ENCODE measurements at regions not wholly inside any gene's neighbourhood (a gene's known extent, or its start where the extent isn't known, plus 50 kb on each side); places are given as distances from the start of the nearest gene placed in this dataset.

- ChIA-PET POLR2A (no interaction called here), CTCF (interaction anchor here in 1 of 2 donors (1.0 kb wide), 1 partner anchor 11 kb away, joined by 3 read pairs; no protein-coding TSS in a partner anchor)
- Mint-ChIP-seq H3K4me1 (peaks cover 0 to 5% (median 3%) of the 10 kb centered on the region in 3 donors), H3K4me3 (no peak overlapping the region), H3K36me3 (no peaks in the 10 kb centered on the region), H3K9me3 (no peaks in the 10 kb centered on the region), H3K27ac (no peak overlapping the region), H3K27me3 (peaks cover 19 to 24% of the 10 kb centered on the region in 2 donors)
- no peaks in the 10 kb centered on the region for H3K9me3 ChIP-seq
- H3K36me3 ChIP-seq (ENCODE audit: control insufficient read depth in 2 of 2, extremely low read depth in 1 of 2, insufficient read depth in 1 of 2, low read length in 1 of 2): no peaks in the 10 kb centered on the region
- 97% methylated on average over 5 of the region's 8 CpGs for WGBS (ENCODE audit: insufficient coverage)
- H3K27me3 ChIP-seq (replicated peaks in 1 of 2; ENCODE audit: control insufficient read depth in 2 of 2, extremely low read depth in 1 of 2, insufficient read depth in 2 of 2, low read length in 1 of 2): peaks cover 0 to 11% of the 10 kb centered on the region in 2 experiments
- H3K27ac ChIP-seq (ENCODE audit: low read length): no peak overlapping the region
- no peaks in the 10 kb centered on the region for H3K4me1 ChIP-seq (ENCODE audit: control insufficient read depth in 1 of 2, extremely low read depth in 1 of 2, insufficient read depth in 2 of 2, low read length in 2 of 2)
- no peak for DNase-seq
- H3K4me3 ChIP-seq (ENCODE audit: control insufficient read depth in 1 of 2, extremely low read depth in 1 of 2, low read length in 1 of 2): no peak overlapping the region
- ATAC-seq (replicated peaks in 1 of 4): no peak
These were observed 261.1 kb upstream of the CITED2 start for GRCh38 chr6:139635401-139636130.

GRCh38 chr6:139632840-139633239 lies 258.4 kb upstream of the CITED2 start:
- CTCF ChIA-PET: interaction anchor here in 1 of 2 donors (0.7 kb wide), 1 partner anchor 312 kb away, joined by 3 read pairs; no protein-coding TSS in a partner anchor

DNA sequence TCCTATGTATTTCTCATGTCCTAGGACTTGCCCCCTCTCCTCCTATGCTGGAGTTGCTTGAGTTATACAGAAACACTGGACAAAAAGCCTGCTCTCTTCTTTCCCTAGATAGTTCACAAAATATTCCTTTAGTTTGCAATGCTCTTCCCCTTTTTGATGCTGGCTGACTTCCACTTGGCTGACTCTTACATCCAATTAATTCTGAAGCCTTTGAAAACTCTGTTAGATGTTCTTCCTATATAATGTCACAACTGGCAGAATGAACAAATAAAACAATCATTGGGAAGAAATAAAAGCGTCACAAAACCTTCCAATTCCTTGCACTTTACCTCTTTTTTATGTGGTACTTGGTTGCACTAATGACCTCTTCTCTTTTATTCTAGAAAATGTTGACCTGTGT lies 253.8 kb upstream of the CITED2 start:
- no CpG with 5 or more reads among the region's 1 CpG for WGBS (ENCODE audit: insufficient coverage)
- Mint-ChIP-seq H3K9me3 (no peaks in the 10 kb centered on the region), H3K4me1 (peaks cover 0 to 5% (median 5%) of the 10 kb centered on the region in 3 donors), H3K27ac (no peak overlapping the region), H3K4me3 (no peak overlapping the region), H3K36me3 (no peaks in the 10 kb centered on the region), H3K27me3 (peaks cover 2 to 20% of the 10 kb centered on the region in 2 donors)
- H3K27me3 ChIP-seq (replicated peaks in 1 of 2; ENCODE audit: control insufficient read depth in 2 of 2, extremely low read depth in 1 of 2, insufficient read depth in 2 of 2, low read length in 1 of 2): no peaks in the 10 kb centered on the region
- CTCF ChIA-PET: no interaction called here
- H3K27ac ChIP-seq (ENCODE audit: low read length): no peak overlapping the region
- DNase-seq: no peak
- no peak overlapping the region for H3K4me3 ChIP-seq (ENCODE audit: control insufficient read depth in 1 of 2, extremely low read depth in 1 of 2, low read length in 1 of 2)
- no peaks in the 10 kb centered on the region for H3K4me1 ChIP-seq (ENCODE audit: control insufficient read depth in 1 of 2, extremely low read depth in 1 of 2, insufficient read depth in 2 of 2, low read length in 2 of 2)
- H3K36me3 ChIP-seq (ENCODE audit: control insufficient read depth in 2 of 2, extremely low read depth in 1 of 2, insufficient read depth in 1 of 2, low read length in 1 of 2): no peaks in the 10 kb centered on the region
- POLR2A ChIA-PET: no interaction called here
- no peak for ATAC-seq (replicated peaks in 1 of 4)
- no peaks in the 10 kb centered on the region for H3K9me3 ChIP-seq

More at GRCh38 chr6:139632840-139633239, 258.4 kb upstream of the CITED2 start:
- no peaks in the 10 kb centered on the region for H3K4me1 Mint-ChIP-seq
- H3K27me3 Mint-ChIP-seq: peaks cover 18 to 26% of the 10 kb centered on the region in 2 donors
- Histone ChIP-seq H3K36me3 (ENCODE audit: control insufficient read depth in 2 of 2, extremely low read depth in 1 of 2, insufficient read depth in 1 of 2, low read length in 1 of 2) (no peaks in the 10 kb centered on the region), H3K4me1 (ENCODE audit: control insufficient read depth in 1 of 2, extremely low read depth in 1 of 2, insufficient read depth in 2 of 2, low read length in 2 of 2) (no peaks in the 10 kb centered on the region), H3K27me3 (replicated peaks in 1 of 2; ENCODE audit: control insufficient read depth in 2 of 2, extremely low read depth in 1 of 2, insufficient read depth in 2 of 2, low read length in 1 of 2) (peaks cover 0 to 11% of the 10 kb centered on the region in 2 experiments), H3K27ac (ENCODE audit: low read length) (no peak overlapping the region), H3K9me3 (no peaks in the 10 kb centered on the region), H3K4me3 (ENCODE audit: control insufficient read depth in 1 of 2, extremely low read depth in 1 of 2, low read length in 1 of 2) (no peak overlapping the region)
- DNase-seq (no peak), ATAC-seq (replicated peaks in 1 of 4) (no peak)
- POLR2A ChIA-PET: no interaction called here
- no peaks in the 10 kb centered on the region for H3K9me3 Mint-ChIP-seq
- H3K27ac Mint-ChIP-seq: no peak overlapping the region
- no peaks in the 10 kb centered on the region for H3K36me3 Mint-ChIP-seq
- no peak overlapping the region for H3K4me3 Mint-ChIP-seq
- 80% methylated on average over 1 of the region's 1 CpG for WGBS (ENCODE audit: insufficient coverage)

DNA sequence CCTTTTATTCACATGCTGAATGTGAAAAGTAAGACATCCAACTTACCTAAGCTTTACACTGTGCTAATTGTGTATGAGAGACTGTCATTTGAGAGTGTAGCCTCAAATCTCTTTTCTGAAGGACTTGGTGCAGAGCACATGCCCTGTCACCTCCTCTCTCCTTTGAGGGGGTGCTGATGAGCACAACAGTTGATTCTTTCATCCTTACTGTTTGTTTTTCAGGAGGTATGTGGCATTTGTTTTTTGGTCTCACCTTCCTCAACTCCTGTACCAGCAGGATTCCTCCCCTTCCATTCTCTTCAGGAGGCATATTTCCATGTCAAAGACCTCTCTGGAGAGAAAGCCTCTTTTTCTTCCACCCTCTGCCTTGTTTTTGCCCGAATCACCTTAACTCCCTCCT lies 252.6 kb upstream of the CITED2 start:
- ATAC-seq (replicated peaks in 1 of 4): no peak
- DNase-seq: no peak
- WGBS (ENCODE audit: insufficient coverage): 80% methylated on average over 1 of the region's 1 CpG
- H3K27ac ChIP-seq (ENCODE audit: low read length): no peak overlapping the region
- ChIA-PET POLR2A (no interaction called here), CTCF (no interaction called here)
- H3K4me1 Mint-ChIP-seq: peaks cover 0 to 5% (median 5%) of the 10 kb centered on the region in 3 donors
- H3K27me3 ChIP-seq (replicated peaks in 1 of 2; ENCODE audit: control insufficient read depth in 2 of 2, extremely low read depth in 1 of 2, insufficient read depth in 2 of 2, low read length in 1 of 2): no peaks in the 10 kb centered on the region
- H3K36me3 Mint-ChIP-seq: no peaks in the 10 kb centered on the region
- no peak overlapping the region for H3K4me3 ChIP-seq (ENCODE audit: control insufficient read depth in 1 of 2, extremely low read depth in 1 of 2, low read length in 1 of 2)
- no peaks in the 10 kb centered on the region for H3K36me3 ChIP-seq (ENCODE audit: control insufficient read depth in 2 of 2, extremely low read depth in 1 of 2, insufficient read depth in 1 of 2, low read length in 1 of 2)
- H3K27ac Mint-ChIP-seq: no peak overlapping the region
- no peak overlapping the region for H3K4me3 Mint-ChIP-seq
- no peaks in the 10 kb centered on the region for H3K9me3 ChIP-seq
- no peaks in the 10 kb centered on the region for H3K4me1 ChIP-seq (ENCODE audit: control insufficient read depth in 1 of 2, extremely low read depth in 1 of 2, insufficient read depth in 2 of 2, low read length in 2 of 2)
- H3K9me3 Mint-ChIP-seq: no peaks in the 10 kb centered on the region
- H3K27me3 Mint-ChIP-seq: peaks cover 5 to 22% of the 10 kb centered on the region in 2 donors

- Mint-ChIP-seq H3K4me3 (no peak overlapping the region), H3K9me3 (no peaks in the 10 kb centered on the region), H3K27ac (no peak overlapping the region), H3K27me3 (peaks cover 3 to 24% of the 10 kb centered on the region in 2 donors), H3K36me3 (no peaks in the 10 kb centered on the region), H3K4me1 (peaks cover 0 to 5% (median 5%) of the 10 kb centered on the region in 3 donors)
- no peaks in the 10 kb centered on the region for H3K36me3 ChIP-seq (ENCODE audit: control insufficient read depth in 2 of 2, extremely low read depth in 1 of 2, insufficient read depth in 1 of 2, low read length in 1 of 2)
- CTCF ChIA-PET: no interaction called here
- DNase-seq (no peak), ATAC-seq (replicated peaks in 1 of 4) (no peak)
- POLR2A ChIA-PET: no interaction called here
- H3K27me3 ChIP-seq (replicated peaks in 1 of 2; ENCODE audit: control insufficient read depth in 2 of 2, extremely low read depth in 1 of 2, insufficient read depth in 2 of 2, low read length in 1 of 2): no peaks in the 10 kb centered on the region
- no peaks in the 10 kb centered on the region for H3K4me1 ChIP-seq (ENCODE audit: control insufficient read depth in 1 of 2, extremely low read depth in 1 of 2, insufficient read depth in 2 of 2, low read length in 2 of 2)
- no peak overlapping the region for H3K27ac ChIP-seq (ENCODE audit: low read length)
- WGBS (ENCODE audit: insufficient coverage): no CpG with 5 or more reads among the region's 5 CpGs
- no peak overlapping the region for H3K4me3 ChIP-seq (ENCODE audit: control insufficient read depth in 1 of 2, extremely low read depth in 1 of 2, low read length in 1 of 2)
- H3K9me3 ChIP-seq: no peaks in the 10 kb centered on the region
These were observed 251.8 kb upstream of the CITED2 start for GRCh38 chr6:139625998-139626975.

DNA sequence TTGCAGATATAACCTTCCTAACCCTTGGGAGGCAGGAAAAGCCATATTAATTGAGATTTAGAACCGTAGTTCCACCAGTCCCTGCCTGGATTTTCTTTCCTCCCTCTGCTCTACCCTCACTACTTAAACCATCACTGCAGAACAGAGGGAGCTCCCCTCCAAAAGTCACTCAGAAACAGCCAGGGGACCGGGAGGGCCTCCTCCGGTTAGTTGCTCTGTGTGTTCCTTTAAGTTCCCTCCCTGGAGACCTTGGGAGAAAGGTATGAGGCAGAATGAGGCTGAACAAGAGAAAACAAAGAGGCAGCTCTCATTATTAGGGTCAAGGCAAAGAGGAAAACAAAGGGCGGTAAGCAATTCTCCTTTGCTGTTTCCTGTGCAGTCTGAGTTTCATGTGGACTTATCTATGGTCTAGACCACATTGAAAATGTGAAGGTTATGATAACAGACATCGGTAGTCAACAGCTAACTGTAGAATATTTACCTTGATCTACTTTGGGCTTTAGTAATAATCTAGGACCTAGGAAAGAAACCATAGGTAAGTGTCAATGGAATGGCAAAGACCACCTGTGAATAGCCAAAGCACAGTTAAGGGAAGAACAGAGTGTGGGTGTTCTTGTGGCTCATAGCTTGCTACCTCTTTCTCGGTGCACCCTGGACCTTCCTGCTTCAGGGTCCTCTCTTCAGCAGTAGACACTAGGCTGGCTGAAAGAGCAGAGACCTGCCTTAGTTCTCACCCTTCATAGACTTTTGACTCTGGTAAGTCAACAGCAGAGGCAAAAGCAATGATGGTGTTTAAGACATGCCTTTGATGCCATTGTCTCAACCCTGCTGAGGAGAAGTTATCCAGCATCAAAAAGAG lies 250.9 kb upstream of the CITED2 start:
- ATAC-seq (replicated peaks in 1 of 4) (no peak), DNase-seq (no peak)
- Histone ChIP-seq H3K36me3 (ENCODE audit: control insufficient read depth in 2 of 2, extremely low read depth in 1 of 2, insufficient read depth in 1 of 2, low read length in 1 of 2) (no peaks in the 10 kb centered on the region), H3K4me1 (ENCODE audit: control insufficient read depth in 1 of 2, extremely low read depth in 1 of 2, insufficient read depth in 2 of 2, low read length in 2 of 2) (no peaks in the 10 kb centered on the region), H3K4me3 (ENCODE audit: control insufficient read depth in 1 of 2, extremely low read depth in 1 of 2, low read length in 1 of 2) (no peak overlapping the region), H3K9me3 (no peaks in the 10 kb centered on the region), H3K27ac (ENCODE audit: low read length) (no peak overlapping the region), H3K27me3 (replicated peaks in 1 of 2; ENCODE audit: control insufficient read depth in 2 of 2, extremely low read depth in 1 of 2, insufficient read depth in 2 of 2, low read length in 1 of 2) (no peaks in the 10 kb centered on the region)
- CTCF ChIA-PET: interaction anchor here in 1 of 2 donors (0.5 kb wide), 1 partner anchor 10 kb away, joined by 3 read pairs; no protein-coding TSS in a partner anchor
- Mint-ChIP-seq H3K9me3 (no peaks in the 10 kb centered on the region), H3K4me1 (peaks cover 0 to 5% (median 5%) of the 10 kb centered on the region in 3 donors), H3K27ac (no peak overlapping the region), H3K27me3 (peaks cover 3 to 24% of the 10 kb centered on the region in 2 donors), H3K36me3 (no peaks in the 10 kb centered on the region), H3K4me3 (no peak overlapping the region)
- 71% methylated on average over 3 of the region's 6 CpGs for WGBS (ENCODE audit: insufficient coverage)
- POLR2A ChIA-PET: no interaction called here

Data from T-cell (primary cell).